ENCODE measurements at regions not wholly inside any gene's neighbourhood (a gene's known extent, or its start where the extent isn't known, plus 50 kb on each side); places are given as distances from the start of the nearest gene placed in this dataset.

- ChIA-PET POLR2A (no interaction called here), CTCF (interaction anchor here (1.2 to 2.0 kb wide), 2 partner anchors 260 to 653 kb away, joined by 3 to 7 read pairs; no protein-coding TSS in a partner anchor)
- Histone ChIP-seq H3K9me3 (ENCODE audit: control insufficient read depth, insufficient read depth, low read length) (no peaks in the 10 kb centered on the region), H3K27me3 (ENCODE audit: control insufficient read depth, insufficient read depth, low read length) (no peaks in the 10 kb centered on the region), H3K4me3 (ENCODE audit: low read depth, low read length) (no peak overlapping the region), H3K27ac (ENCODE audit: low read depth, low read length) (no peak overlapping the region)
- no peak for DNase-seq (ENCODE audit: low read depth, low spot score)
- TF ChIP-seq, protein P1, sequence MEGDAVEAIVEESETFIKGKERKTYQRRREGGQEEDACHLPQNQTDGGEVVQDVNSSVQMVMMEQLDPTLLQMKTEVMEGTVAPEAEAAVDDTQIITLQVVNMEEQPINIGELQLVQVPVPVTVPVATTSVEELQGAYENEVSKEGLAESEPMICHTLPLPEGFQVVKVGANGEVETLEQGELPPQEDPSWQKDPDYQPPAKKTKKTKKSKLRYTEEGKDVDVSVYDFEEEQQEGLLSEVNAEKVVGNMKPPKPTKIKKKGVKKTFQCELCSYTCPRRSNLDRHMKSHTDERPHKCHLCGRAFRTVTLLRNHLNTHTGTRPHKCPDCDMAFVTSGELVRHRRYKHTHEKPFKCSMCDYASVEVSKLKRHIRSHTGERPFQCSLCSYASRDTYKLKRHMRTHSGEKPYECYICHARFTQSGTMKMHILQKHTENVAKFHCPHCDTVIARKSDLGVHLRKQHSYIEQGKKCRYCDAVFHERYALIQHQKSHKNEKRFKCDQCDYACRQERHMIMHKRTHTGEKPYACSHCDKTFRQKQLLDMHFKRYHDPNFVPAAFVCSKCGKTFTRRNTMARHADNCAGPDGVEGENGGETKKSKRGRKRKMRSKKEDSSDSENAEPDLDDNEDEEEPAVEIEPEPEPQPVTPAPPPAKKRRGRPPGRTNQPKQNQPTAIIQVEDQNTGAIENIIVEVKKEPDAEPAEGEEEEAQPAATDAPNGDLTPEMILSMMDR (IDR thresholded peaks at IDR 0.05; ENCODE audit: low read depth, low read length), result no peak
These were observed 250.8 kb upstream of the FGGY start for GRCh38 chr1:59046134-59046533.

- CTCF ChIA-PET, result interaction anchor here (2.0 kb wide), 1 partner anchor 653 kb away, joined by 7 read pairs; no protein-coding TSS in a partner anchor
- H3K9me3 ChIP-seq (ENCODE audit: control insufficient read depth, insufficient read depth, low read length), result no peaks in the 10 kb centered on the region
- H3K4me3 ChIP-seq (ENCODE audit: low read depth, low read length), result no peak overlapping the region
- POLR2A ChIA-PET, result no interaction called here
- H3K27me3 ChIP-seq (ENCODE audit: control insufficient read depth, insufficient read depth, low read length), result no peaks in the 10 kb centered on the region
- no peak overlapping the region for H3K27ac ChIP-seq (ENCODE audit: low read depth, low read length)
- TF ChIP-seq, protein P1 (IDR thresholded peaks at IDR 0.05; ENCODE audit: low read depth, low read length), result peak; percentile 42; the same call in 1 of the 2 replicates
- DNase-seq (ENCODE audit: low read depth, low spot score), result no peak
These were observed 250.2 kb upstream of the FGGY start for GRCh38 chr1:59046730-59047157.

- CTCF ChIA-PET, result no interaction called here
- Histone ChIP-seq H3K27me3 (ENCODE audit: control insufficient read depth, insufficient read depth, low read length) (no peaks in the 10 kb centered on the region), H3K4me3 (ENCODE audit: low read depth, low read length) (no peak overlapping the region), H3K27ac (ENCODE audit: low read depth, low read length) (no peak overlapping the region), H3K9me3 (ENCODE audit: control insufficient read depth, insufficient read depth, low read length) (no peaks in the 10 kb centered on the region)
- no peak for DNase-seq (ENCODE audit: low read depth, low spot score)
- TF ChIP-seq, protein P1 (IDR thresholded peaks at IDR 0.05; ENCODE audit: low read depth, low read length), result no peak
- POLR2A ChIA-PET, result no interaction called here
These were observed 245.9 kb upstream of the FGGY start for GRCh38 chr1:59051007-59051406.

DNA sequence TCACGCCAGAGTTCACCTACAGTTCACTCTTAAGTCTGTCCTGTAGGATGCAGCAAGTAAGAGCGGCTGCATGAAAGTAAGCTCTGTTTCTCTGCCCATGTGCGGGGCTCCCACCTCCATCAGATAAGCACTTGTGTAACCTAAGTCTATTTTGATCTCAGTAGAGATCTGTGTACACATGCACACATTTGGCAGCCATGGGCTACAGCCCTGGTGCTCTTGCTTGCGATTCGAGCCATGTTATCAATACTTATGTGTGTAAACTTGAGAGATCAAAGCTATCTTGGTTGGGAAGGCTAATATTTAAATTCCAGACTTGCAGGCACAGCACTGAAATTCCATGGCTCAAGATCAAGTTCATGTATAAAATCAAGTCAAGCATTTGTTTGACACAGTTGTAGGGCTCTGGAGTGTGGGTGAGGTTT, 244.7 kb upstream of the FGGY start:
- no peaks in the 10 kb centered on the region for H3K9me3 ChIP-seq (ENCODE audit: control insufficient read depth, insufficient read depth, low read length)
- H3K27me3 ChIP-seq (ENCODE audit: control insufficient read depth, insufficient read depth, low read length), result no peaks in the 10 kb centered on the region
- POLR2A ChIA-PET, result no interaction called here
- DNase-seq (ENCODE audit: low read depth, low spot score), result no peak
- CTCF ChIA-PET, result interaction anchor here (0.5 kb wide), 1 partner anchor 157 kb away, joined by 4 read pairs; no protein-coding TSS in a partner anchor
- H3K27ac ChIP-seq (ENCODE audit: low read depth, low read length), result no peak overlapping the region
- TF ChIP-seq, protein P1 (IDR thresholded peaks at IDR 0.05; ENCODE audit: low read depth, low read length), result no peak
- no peak overlapping the region for H3K4me3 ChIP-seq (ENCODE audit: low read depth, low read length)

DNA sequence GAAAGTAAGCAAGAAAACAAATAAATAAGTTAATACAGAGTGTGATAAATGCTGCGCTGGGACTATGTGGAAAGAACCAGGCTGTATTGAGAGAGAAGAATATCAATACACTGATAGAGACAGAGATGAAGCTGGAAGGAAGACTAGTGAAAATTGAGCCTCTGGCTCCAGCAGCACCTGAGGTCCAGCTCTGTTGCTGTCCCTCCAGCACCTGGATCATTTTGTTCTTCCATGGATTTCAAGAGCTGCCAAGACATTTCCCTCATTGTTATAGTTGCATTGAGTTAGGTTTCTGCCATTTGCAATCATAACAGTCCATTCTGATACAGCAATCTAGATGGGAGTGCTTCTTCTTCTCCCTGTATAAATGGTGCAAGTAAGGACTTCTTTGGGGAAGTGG, 242.7 kb upstream of the FGGY start:
- CTCF ChIA-PET, result interaction anchor here (1.0 kb wide), 1 partner anchor 645 kb away, joined by 3 read pairs; no protein-coding TSS in a partner anchor

More for the DNA sequence above, 242.7 kb upstream of the FGGY start:
- Histone ChIP-seq H3K9me3 (ENCODE audit: control insufficient read depth, insufficient read depth, low read length) (no peaks in the 10 kb centered on the region), H3K27me3 (ENCODE audit: control insufficient read depth, insufficient read depth, low read length) (no peaks in the 10 kb centered on the region), H3K4me3 (ENCODE audit: low read depth, low read length) (no peak overlapping the region), H3K27ac (ENCODE audit: low read depth, low read length) (no peak overlapping the region)
- TF ChIP-seq, protein P1 (IDR thresholded peaks at IDR 0.05; ENCODE audit: low read depth, low read length), result no peak
- no peak for DNase-seq (ENCODE audit: low read depth, low spot score)
- POLR2A ChIA-PET, result no interaction called here

All from AG04450 (cell line).